Right renal cortex interstitium (tissue), 3 donors: ENCODE measurements at regions not wholly inside any gene's neighbourhood (a gene's known extent, or its start where the extent isn't known, plus 50 kb on each side); places are given as distances from the start of the nearest gene placed in this dataset.
"Not testable (repeated sequence)": the region's sequence is repeated elsewhere in the genome, so short reads cannot be mapped to it uniquely, and the experiment has no call there.

Experiments used
- DNase-seq, 3 donors: peaks; one replicate each; pipeline ENCODE4 v3.0.0-alpha.2; 2013; ENCODE audit warnings: low read depth in 3 of 3, low spot score in 2 of 3

- no peak for DNase-seq
Observed at GRCh38 chr6:130494729-130495128, 128.9 kb downstream of the TMEM200A start.

GRCh38 chr6:130500693-130501092, 134.9 kb downstream of the TMEM200A start:
- DNase-seq = no peak

DNA sequence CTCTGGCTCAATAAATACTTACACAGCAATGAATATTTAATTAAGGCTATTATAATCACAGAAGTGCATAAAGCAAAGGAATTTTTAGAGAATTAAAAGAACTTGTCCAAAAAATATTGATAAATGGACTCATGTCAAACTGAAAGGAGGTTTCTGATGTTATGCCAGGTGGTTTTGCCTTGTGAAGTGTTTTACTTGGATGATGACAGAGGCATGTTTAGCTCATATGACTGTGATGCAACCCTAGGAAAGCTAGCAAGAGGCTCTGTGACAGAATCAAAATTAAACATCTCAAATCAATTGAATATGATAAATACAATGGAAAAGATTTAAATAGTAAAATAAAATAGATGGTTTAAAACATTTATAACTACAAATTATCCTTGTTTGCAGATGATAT, 137.3 kb downstream of the TMEM200A start:
- no peak for DNase-seq

GRCh38 chr6:130505808-130506598, 140.2 kb downstream of the TMEM200A start:
- DNase-seq = no peak

GRCh38 chr6:130507005-130507665, 141.3 kb downstream of the TMEM200A start:
- not testable (repeated sequence) for DNase-seq

DNA sequence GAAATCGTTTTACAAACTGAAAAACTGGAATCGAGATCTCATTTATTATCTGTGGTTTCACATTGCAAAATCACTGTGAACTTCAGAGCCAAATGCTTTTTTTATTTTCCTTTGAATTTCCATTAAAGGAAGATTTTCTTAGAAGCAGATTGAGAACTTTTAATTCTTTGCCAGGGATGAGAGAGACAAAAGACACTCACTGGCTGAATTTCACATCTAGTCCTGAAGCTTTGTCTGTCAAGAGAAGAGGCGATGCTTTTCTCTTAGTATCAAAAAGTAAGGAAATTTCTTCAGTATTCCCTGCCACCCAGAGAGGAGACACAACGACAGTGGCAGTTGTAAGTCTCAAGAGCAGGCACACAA, 141.8 kb downstream of the TMEM200A start:
- DNase-seq = no peak

DNA sequence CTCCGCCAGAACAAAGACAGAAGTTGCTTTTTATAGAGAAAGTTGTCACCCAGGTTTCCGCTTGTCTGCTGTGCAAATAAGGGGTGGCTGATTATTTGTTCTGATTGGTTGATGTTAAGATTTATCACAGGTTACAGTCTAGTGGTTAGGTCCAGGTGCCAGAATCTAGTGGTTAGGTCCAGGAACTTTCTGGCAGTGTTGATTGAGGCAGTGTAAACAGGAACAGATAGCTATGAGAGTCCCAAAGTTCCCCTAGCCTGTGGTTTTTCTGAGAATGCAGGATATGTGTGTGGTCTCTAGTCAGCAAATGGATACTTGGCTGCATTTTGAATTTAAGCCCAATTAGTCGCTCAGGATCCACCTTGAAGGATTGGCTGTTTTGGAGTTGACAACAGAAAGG, 148.0 kb downstream of the TMEM200A start:
- no peak for DNase-seq

DNA sequence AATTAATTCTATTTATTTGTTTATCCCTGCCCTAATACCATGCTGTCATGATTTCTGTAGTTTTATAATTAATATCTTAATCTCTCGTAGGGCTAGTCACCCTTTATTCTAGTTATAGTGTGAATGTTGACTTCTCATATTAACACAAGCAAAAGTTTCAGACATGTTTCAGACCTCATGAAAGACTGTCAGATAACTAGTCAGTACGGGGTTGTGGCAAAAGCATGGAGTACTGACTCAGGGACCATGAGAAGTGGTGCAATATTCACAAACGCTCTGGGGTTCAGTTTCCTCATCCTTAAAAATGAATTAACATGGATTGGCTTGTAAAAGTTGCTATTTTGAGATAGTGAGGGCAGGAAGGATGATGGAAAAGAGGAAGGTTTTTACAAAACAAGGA, 148.9 kb downstream of the TMEM200A start:
- no peak for DNase-seq

DNA sequence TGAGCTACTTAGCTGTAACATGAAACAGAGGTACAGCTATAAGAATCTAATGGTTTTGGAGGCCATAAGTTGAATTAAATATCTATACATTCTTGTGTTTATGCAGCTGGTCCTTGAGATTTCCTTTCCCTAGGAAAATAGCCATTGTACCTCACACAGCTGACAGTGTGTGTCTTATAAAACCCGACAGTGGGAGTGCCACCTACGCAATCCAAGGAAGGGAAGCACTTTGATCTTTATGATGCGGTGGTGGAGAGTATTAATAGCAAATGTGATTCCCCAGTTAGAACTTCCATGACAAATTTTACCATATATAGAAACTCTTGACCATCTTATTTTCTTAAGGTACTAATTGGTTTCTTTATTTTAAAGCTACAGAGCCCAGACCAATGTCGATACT, 149.5 kb downstream of the TMEM200A start:
- DNase-seq = no peak

DNA sequence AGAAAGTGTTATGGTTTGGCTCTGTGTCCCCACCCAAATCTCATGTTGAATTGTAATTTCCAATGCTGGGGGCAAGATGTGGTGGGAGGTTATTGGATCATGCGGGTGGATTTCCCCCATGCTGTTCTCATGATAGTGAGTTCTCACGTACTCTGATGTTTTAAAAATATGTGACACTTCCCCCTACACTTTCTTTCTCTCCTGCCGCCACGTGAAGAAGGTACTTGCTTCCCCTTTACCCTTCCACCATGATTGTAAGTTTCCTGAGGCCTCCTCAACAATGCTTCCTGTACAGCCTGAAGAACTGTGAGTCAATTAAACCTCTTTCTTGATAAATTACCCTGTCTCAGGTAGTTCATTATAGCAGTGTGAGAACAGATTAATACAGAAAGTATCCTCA, 150.8 kb downstream of the TMEM200A start:
- no peak for DNase-seq

- DNase-seq = no peak
Observed at GRCh38 chr6:130517444-130517931, 151.7 kb downstream of the TMEM200A start.

DNA sequence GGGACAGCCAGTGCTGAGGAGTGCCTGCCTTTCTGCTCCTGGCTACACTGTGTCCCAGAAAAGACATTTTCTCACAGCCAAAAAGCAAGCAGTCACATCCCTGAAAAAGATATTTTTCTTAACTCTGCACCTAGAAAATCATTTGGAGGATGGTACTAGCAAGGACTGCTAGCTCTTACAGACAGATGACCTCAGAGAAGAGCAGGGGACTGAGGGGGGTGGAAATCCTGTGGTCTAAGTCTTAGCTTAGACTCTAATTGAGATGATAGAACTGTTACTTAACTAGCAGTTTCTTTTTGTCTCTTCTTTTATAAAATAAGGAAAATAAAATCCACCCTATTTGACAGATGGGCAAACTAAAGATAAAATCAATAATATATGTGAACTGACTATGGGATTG, 152.8 kb downstream of the TMEM200A start:
- DNase-seq = no peak

GRCh38 chr6:130520221-130520620, 154.4 kb downstream of the TMEM200A start:
- no peak for DNase-seq

DNA sequence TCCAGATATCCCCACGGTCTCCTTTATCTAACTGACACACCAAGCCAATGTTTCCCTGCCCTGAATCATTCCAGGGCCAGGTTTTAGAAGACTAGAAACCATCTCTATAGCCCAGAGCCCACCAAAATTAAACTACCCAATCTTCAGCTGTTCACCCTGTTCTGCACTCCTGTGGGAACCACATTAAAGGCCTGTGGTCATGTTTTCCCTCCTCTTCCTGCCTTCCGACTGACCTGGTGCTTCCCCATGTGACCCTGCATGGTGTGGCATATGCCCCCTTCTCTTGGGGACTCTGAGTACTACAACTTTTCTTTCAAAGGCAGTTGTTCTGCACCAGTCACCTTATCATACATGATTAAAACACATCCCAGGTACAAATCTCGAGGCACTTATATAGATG, 155.0 kb downstream of the TMEM200A start:
- DNase-seq = no peak

DNA sequence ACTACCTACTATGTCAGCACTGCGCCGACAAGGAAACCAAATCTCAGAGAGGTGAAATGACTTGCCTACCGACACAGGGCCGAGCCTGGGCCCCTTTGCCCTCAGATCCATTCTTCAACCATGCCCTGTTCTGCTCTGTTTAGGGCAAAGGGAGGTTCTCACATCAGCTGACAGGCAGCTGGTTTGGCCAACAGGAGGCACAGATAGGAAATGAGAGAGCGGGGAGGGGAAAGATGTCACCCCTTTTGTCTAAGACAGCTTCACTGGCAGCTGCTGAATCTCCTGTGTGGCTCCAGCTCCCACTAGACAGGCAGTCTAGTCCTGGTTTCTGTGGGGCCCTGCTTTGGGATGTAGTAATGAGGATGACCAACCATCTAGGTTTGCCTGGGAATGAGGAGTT, 158.7 kb downstream of the TMEM200A start:
- no peak for DNase-seq

GRCh38 chr6:130525408-130525807, 159.6 kb downstream of the TMEM200A start:
- no peak for DNase-seq

- DNase-seq = no peak
Observed at GRCh38 chr6:130526466-130526865, 160.6 kb downstream of the TMEM200A start.

DNA sequence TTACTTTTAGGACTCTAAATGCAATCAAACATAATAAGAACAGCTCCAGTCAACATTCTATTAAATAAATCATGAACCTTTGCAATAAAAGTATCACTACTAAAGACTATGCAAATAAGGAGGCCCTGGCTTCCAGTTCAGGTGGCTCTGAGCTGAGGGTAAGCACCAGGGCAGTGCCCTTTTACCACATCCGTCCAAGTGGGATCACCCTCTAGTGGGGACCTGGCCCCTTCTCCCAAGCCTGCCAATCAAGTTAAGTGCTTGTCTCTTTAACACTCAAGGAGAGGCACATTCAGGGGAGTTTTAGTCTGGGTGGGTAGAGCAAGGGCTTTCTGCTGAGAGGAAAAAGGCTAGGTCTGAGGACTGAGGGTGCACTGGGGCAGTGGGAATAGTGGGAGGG, 161.4 kb downstream of the TMEM200A start:
- no peak for DNase-seq

DNA sequence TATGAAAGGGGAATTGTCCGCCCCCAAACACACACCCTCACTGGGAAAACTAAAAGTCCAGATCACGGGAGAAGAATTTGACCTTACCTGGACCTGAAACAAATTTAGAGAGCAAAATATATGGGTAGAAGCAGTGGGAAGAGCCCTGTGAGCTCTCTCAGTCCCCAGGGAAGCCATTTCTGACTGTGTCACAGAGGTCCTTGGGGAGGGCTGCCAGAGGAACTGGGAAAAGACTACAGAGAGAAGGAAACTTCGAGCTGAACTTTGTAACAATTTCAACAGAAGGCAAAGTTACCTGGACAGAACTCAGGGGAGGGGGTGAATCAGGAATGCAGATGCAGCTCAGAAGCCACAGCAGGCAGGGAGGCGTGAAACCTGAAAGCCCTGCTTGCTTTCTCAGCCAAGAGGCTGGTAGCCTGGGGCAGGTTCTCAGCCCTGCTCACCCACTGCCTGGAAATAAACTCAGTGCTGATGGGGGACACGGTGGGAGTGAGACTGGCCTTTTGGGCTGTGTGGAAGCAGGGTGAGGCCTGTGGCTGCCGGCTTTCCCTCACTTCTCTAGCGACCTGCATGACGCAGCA, 163.8 kb downstream of the TMEM200A start:
- no peak for DNase-seq

DNA sequence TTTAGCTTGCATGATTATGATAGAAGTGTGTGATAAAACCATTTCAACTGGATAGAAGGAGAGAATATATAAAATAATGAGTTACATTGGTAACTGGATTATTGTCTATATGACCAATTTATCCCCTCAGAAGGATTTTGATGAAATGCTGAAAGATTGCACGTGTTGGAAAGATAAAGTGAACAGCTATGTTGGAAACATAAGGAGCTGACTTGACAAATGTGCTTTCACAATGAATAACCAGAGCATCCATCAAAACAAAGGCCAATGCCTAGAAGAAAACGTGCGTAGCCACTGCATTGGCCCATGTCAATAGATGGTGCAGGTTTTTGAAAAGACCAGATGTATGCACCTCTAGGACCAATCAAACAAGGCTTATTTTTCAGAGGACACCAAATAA, 168.8 kb downstream of the TMEM200A start:
- DNase-seq = no peak

- no peak for DNase-seq
Observed at GRCh38 chr6:130535242-130535641, 169.4 kb downstream of the TMEM200A start.

- DNase-seq = no peak
Observed at GRCh38 chr6:130537447-130537846, 171.6 kb downstream of the TMEM200A start.
